IMR-90 (cell line): ENCODE measurements at regions not wholly inside any gene's neighbourhood (a gene's known extent, or its start where the extent isn't known, plus 50 kb on each side); places are given as distances from the start of the nearest gene placed in this dataset.

Source experiments
- ATAC-seq: fragments of 200-7000 bp; cut with Tn5 transposase; 2 replicates; pipeline ENCODE4 v1.9.1; 2020; ENCODE audit warnings: low read depth, mild to moderate bottlenecking, moderate library complexity
- BruUV-seq: library from RNA; stranded (reverse); fragments of 400-500 nt; replicated peaks from 2 replicates; lab custom pipeline; 2021; lab: Mats Ljungman, UMichigan
- CTCF ChIA-PET: fragments of 300-600 bp; formaldehyde crosslinking; extraction: SDS; loops from one replicate; lab custom pipeline; 2021; ENCODE audit warnings: antibody characterized with exemption; lab: Yijun Ruan, JAX
- POLR2A ChIA-PET: fragments of 300-600 bp; sonication (Branson Sonifier 250); formaldehyde crosslinking; loops from one replicate; lab custom pipeline; 2022; ENCODE audit warnings: antibody characterized with exemption; ENCODE audit not compliant: unreplicated experiment; lab: Charles Lee
- DNase-seq: peaks from one replicate; pipeline ENCODE4 v3.0.0; 2013
- H2AFZ ChIP-seq: replicated peaks from 2 replicates; pipeline ENCODE3; 2013; ENCODE audit warnings: low read length, mild to moderate bottlenecking; ENCODE audit not compliant: poor library complexity
- H2AK5ac ChIP-seq: 2 replicates; pipeline ENCODE4 v1.6.1; 2013; ENCODE audit warnings: low read depth, low read length, inconsistent platforms
- H2AK9ac ChIP-seq: replicated peaks from 2 replicates; pipeline ENCODE3; 2013; ENCODE audit warnings: mild to moderate bottlenecking, low read depth, low read length, moderate library complexity; ENCODE audit not compliant: poor library complexity
- H2BK120ac ChIP-seq: 2 replicates; pipeline ENCODE4 v1.6.1; 2013; ENCODE audit warnings: low read depth, low read length, inconsistent platforms
- H2BK15ac ChIP-seq: 3 replicates; pipeline ENCODE4 v1.6.1; 2013; ENCODE audit warnings: low read depth, low read length, inconsistent platforms
- H2BK20ac ChIP-seq: 2 replicates; pipeline ENCODE4 v1.6.1; 2013; ENCODE audit warnings: low read depth, mild to moderate bottlenecking, inconsistent platforms, low read length, moderate library complexity
- H2BK5ac ChIP-seq: 2 replicates; pipeline ENCODE4 v1.6.1; 2013; ENCODE audit warnings: mild to moderate bottlenecking, low read depth, low read length, inconsistent platforms; ENCODE audit not compliant: poor library complexity, severe bottlenecking
- H3K14ac ChIP-seq: replicated peaks from 2 replicates; pipeline ENCODE4 v1.6.1; 2013; ENCODE audit warnings: low read depth, low read length, inconsistent platforms
- H3K18ac ChIP-seq: 2 replicates; pipeline ENCODE4 v1.6.1; 2013; ENCODE audit warnings: low read depth, low read length, control low read depth
- H3K23ac ChIP-seq: 2 replicates; pipeline ENCODE4 v1.6.1; 2013; ENCODE audit warnings: low read depth, low read length, inconsistent platforms
- H3K27ac ChIP-seq: 2 replicates; pipeline ENCODE4 v1.5.1; 2013; ENCODE audit warnings: mild to moderate bottlenecking, control low read depth, low read length; ENCODE audit not compliant: insufficient read depth
- H3K27me3 ChIP-seq: 2 replicates; pipeline ENCODE4 v1.6.1; 2013; ENCODE audit warnings: low read length; ENCODE audit not compliant: control insufficient read depth, insufficient read depth
- H3K36me3 ChIP-seq: 2 replicates; pipeline ENCODE4 v1.6.1; 2013; ENCODE audit warnings: low read length, mixed read lengths; ENCODE audit not compliant: control insufficient read depth, insufficient read depth
- H3K4ac ChIP-seq: 2 replicates; pipeline ENCODE4 v1.6.1; 2013; ENCODE audit warnings: low read depth, low read length, inconsistent platforms
- H3K4me1 ChIP-seq: 2 replicates; pipeline ENCODE4 v1.6.1; 2013; ENCODE audit warnings: low read length, mixed read lengths; ENCODE audit not compliant: control insufficient read depth, insufficient read depth
- H3K4me2 ChIP-seq: 2 replicates; pipeline ENCODE4 v1.6.1; 2013; ENCODE audit warnings: low read depth, mild to moderate bottlenecking, control low read depth, low read length, moderate library complexity
- H3K4me3 ChIP-seq: 2 replicates; pipeline ENCODE4 v1.5.1; 2013; ENCODE audit warnings: low read depth, mild to moderate bottlenecking, control low read depth, low read length, moderate library complexity; ENCODE audit not compliant: insufficient read depth
- H3K56ac ChIP-seq: 2 replicates; pipeline ENCODE4 v1.6.1; 2013; ENCODE audit warnings: low read length, inconsistent platforms; ENCODE audit not compliant: insufficient read depth; ENCODE audit errors: extremely low read depth
- H3K79me1 ChIP-seq, 2 experiments: 2 replicates each; pipeline ENCODE4 v1.6.1; 2013; ENCODE audit warnings: low read length in 2 of 2, inconsistent platforms in 1 of 2, low read depth in 1 of 2
- H3K9ac ChIP-seq: 2 replicates; pipeline ENCODE4 v1.6.1; 2013; ENCODE audit warnings: low read depth, low read length, control low read depth
- H3K9me1 ChIP-seq: 2 replicates; pipeline ENCODE4 v1.6.1; 2013; ENCODE audit warnings: low read length, inconsistent platforms; ENCODE audit not compliant: insufficient read depth
- H3K9me3 ChIP-seq: 2 replicates; pipeline ENCODE4 v1.6.1; 2013; ENCODE audit warnings: low read length; ENCODE audit not compliant: control insufficient read depth, insufficient read depth
- H4K20me1 ChIP-seq: 2 replicates; pipeline ENCODE4 v1.6.1; 2013; ENCODE audit warnings: low read length, inconsistent platforms; ENCODE audit not compliant: insufficient read depth
- H4K5ac ChIP-seq: 2 replicates; pipeline ENCODE4 v1.6.1; 2013; ENCODE audit warnings: mild to moderate bottlenecking, low read depth, low read length, control low read depth
- H4K8ac ChIP-seq, 2 experiments: 2 replicates each; pipeline ENCODE4 v1.6.1; 2013; ENCODE audit warnings: low read depth in 2 of 2, low read length in 2 of 2, control low read depth in 1 of 2, inconsistent platforms in 1 of 2
- H4K91ac ChIP-seq: 2 replicates; pipeline ENCODE4 v1.6.1; 2013; ENCODE audit warnings: low read depth, low read length, inconsistent platforms; ENCODE audit not compliant: insufficient read depth
- BHLHE40 ChIP-seq: fragments of 150-350 bp; IDR thresholded peaks from 2 replicates; pipeline ENCODE4 v1.6.1; 2016; ENCODE audit warnings: mild to moderate bottlenecking, low read depth, low read length
- CEBPB ChIP-seq: IDR thresholded peaks from 2 replicates; pipeline ENCODE4 v1.6.1; 2012; ENCODE audit warnings: low read depth, low read length, improper control_type of control experiment
- CTCF ChIP-seq: conservative IDR thresholded peaks from 2 replicates; pipeline ENCODE4 v1.5.1; 2012; ENCODE audit warnings: mild to moderate bottlenecking, low read depth, low read length, improper control_type of control experiment
- ELK1 ChIP-seq: fragments of 150-350 bp; IDR thresholded peaks from 2 replicates; pipeline ENCODE4 v1.6.1; 2016; ENCODE audit warnings: low read depth, mild to moderate bottlenecking, low read length, moderate library complexity, borderline replicate concordance
- MAFK ChIP-seq: IDR thresholded peaks from 2 replicates; pipeline ENCODE4 v1.6.1; 2012; ENCODE audit warnings: low read depth, low read length, improper control_type of control experiment
- NFE2L2 ChIP-seq: fragments of 150-350 bp; IDR thresholded peaks from 2 replicates; pipeline ENCODE4 v1.6.1; 2016; ENCODE audit warnings: low read depth, mild to moderate bottlenecking, low read length
- RAD21 ChIP-seq: IDR thresholded peaks from 2 replicates; pipeline ENCODE4 v1.6.1; 2012; ENCODE audit warnings: low read length, improper control_type of control experiment
- RCOR1 ChIP-seq: IDR thresholded peaks from 2 replicates; pipeline ENCODE4 v1.6.1; 2012; ENCODE audit warnings: mild to moderate bottlenecking, low read length, improper control_type of control experiment; ENCODE audit not compliant: insufficient replicate concordance
- SMC3 ChIP-seq: fragments of 150-350 bp; IDR thresholded peaks from 2 replicates; pipeline ENCODE4 v1.6.1; 2016; ENCODE audit warnings: low read depth, mild to moderate bottlenecking, antibody characterized with exemption, low read length, moderate library complexity
- WGBS, 2 experiments: methylation state at CpG; one replicate each; pipeline versions ENCODE4 v1.1.5 to v1.1.7; 2013; ENCODE audit warnings: missing lambda C conversion rate in 2 of 2; ENCODE audit not compliant: insufficient read length in 1 of 2; ENCODE audit errors: extremely low coverage in 2 of 2; 5-methylcytosine and 5-hydroxymethylcytosine counted together
- dilution Hi-C: fragments of 300-500 bp; cut with HindIII; formaldehyde crosslinking; loops from one replicate; pipeline ENCODE4 v1.14.3; 2018; ENCODE audit warnings: low sequenced_read_pairs; ENCODE audit not compliant: unreplicated experiment
- in situ Hi-C: fragments of 300-500 bp; cut with MboI; formaldehyde crosslinking; loops from 3 replicates; pipeline ENCODE4 v1.14.3; 2019; ENCODE audit warnings: low sequenced_read_pairs, inconsistent platforms, mixed read lengths
- intact Hi-C: fragments of 100-400 bp; cut with micrococcal nuclease; formaldehyde crosslinking; loops from 2 replicates; pipeline ENCODE4 v1.10.0; 2022

DNA sequence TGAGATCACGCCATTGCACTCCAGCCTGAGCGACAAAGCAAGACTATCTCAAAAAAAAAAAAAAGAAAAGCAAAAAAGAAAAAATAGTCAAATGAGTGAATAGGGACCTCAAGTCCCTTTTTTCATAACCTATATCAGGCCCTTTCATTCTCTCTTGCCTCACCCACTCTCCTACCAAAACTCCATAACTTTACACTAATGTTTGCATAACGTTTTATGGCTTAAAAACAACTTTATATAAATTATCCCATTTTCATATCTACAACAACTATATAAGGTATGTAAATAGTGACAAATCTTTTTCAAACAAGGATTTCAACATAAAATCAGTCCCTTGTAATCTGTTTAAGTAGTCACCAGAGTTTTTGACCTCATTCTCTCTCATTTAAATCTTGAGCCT is 56.9 kb upstream of the PIP5K1B start:
- H3K14ac ChIP-seq: no peak overlapping the region
- no peak overlapping the region for H3K4me2 ChIP-seq
- no peaks in the 10 kb centered on the region for H3K9me1 ChIP-seq
- no peak for TF ChIP-seq CEBPB
- TF ChIP-seq CTCF: no peak
- TF ChIP-seq MAFK: no peak
- no peak for TF ChIP-seq NFE2L2
- no peak for TF ChIP-seq RCOR1
- no peak for TF ChIP-seq SMC3
- TF ChIP-seq BHLHE40: no peak
- TF ChIP-seq ELK1: no peak
- TF ChIP-seq RAD21: no peak
- ChIA-PET CTCF (no interaction called here), POLR2A (no interaction called here)
- in situ Hi-C loops (no loop called here), intact Hi-C loops (no loop called here), dilution Hi-C loops (no loop called here)
- no peak overlapping the region for H2AK9ac ChIP-seq
- H2BK120ac ChIP-seq: no peak overlapping the region
- DNase-seq (no peak), ATAC-seq (no peak)
- H3K18ac ChIP-seq: no peak overlapping the region
- no peak overlapping the region for H2BK5ac ChIP-seq
- no peak overlapping the region for H3K23ac ChIP-seq
- no peak overlapping the region for H2BK15ac ChIP-seq
- H4K91ac ChIP-seq: no peak overlapping the region
- no peaks in the 10 kb centered on the region for H3K27me3 ChIP-seq
- no peaks in the 10 kb centered on the region for H3K9me3 ChIP-seq
- H3K56ac ChIP-seq: no peak overlapping the region
- H4K5ac ChIP-seq: no peak overlapping the region
- H3K79me1 ChIP-seq: no peaks in the 10 kb centered on the region
- no peak overlapping the region for H2AK5ac ChIP-seq
- no CpG with 5 or more reads among the region's 3 CpGs for WGBS, 2 experiments
- no peak overlapping the region for H3K27ac ChIP-seq
- H4K20me1 ChIP-seq: no peaks in the 10 kb centered on the region
- H2AFZ ChIP-seq: no peak overlapping the region
- no TSS peak for BruUV-seq
- H3K9ac ChIP-seq: no peak overlapping the region
- no peaks in the 10 kb centered on the region for H3K36me3 ChIP-seq
- H3K4me1 ChIP-seq: no peaks in the 10 kb centered on the region
- H3K4ac ChIP-seq: no peak overlapping the region
- H3K4me3 ChIP-seq: no peak overlapping the region
- H4K8ac ChIP-seq: no peak overlapping the region
- no peak overlapping the region for H2BK20ac ChIP-seq
